K562 (cell line): ENCODE measurements at regions not wholly inside any gene's neighbourhood (a gene's known extent, or its start where the extent isn't known, plus 50 kb on each side); places are given as distances from the start of the nearest gene placed in this dataset.

Source experiments
- ATAC-seq: fragments of 200-7000 bp; cut with Tn5 transposase; 3 replicates; pipeline ENCODE4 v1.9.1; 2020; ENCODE audit warnings: moderate library complexity
- BruUV-seq: library from RNA; stranded (reverse); fragments of 400-500 nt; replicated peaks from 2 replicates; lab custom pipeline; 2021; lab: Mats Ljungman, UMichigan
- CTCF ChIA-PET: fragments of 300-600 bp; formaldehyde crosslinking; extraction: SDS; loops from one replicate; lab custom pipeline; 2021; ENCODE audit warnings: low intra/inter-chr PET ratio; lab: Yijun Ruan, JAX
- POLR2A ChIA-PET: fragments of 300-600, 350-650 bp; sonication (Branson Sonifier 250); formaldehyde crosslinking; extraction: SDS; loops from one replicate; lab custom pipeline; 2021; ENCODE audit warnings: antibody characterized with exemption, inconsistent platforms; lab: Yijun Ruan, JAX
- DNase-seq, 4 experiments: peaks; one replicate each; pipeline versions ENCODE4 v3.0.0 to v3.0.0-alpha.2; 2011 to 2018; ENCODE audit warnings: low spot score in 3 of 4, mixed read lengths in 3 of 4; ENCODE audit errors: extremely low read depth in 1 of 4
- FAIRE-seq: peaks from 2 replicates; lab custom pipeline; 2011; peaks lifted over from hg19 to GRCh38; lab: Jason Lieb, UNC
- H2AFZ ChIP-seq: 2 replicates; pipeline ENCODE4 v1.6.0; 2011; ENCODE audit warnings: low read depth, low read length, control low read depth, inconsistent platforms
- H3K27ac ChIP-seq: fragments of 200-600 bp; 3 replicates; pipeline ENCODE4 v1.8.0; 2011; ENCODE audit warnings: low read depth, mild to moderate bottlenecking, control low read depth, inconsistent platforms, low read length, moderate library complexity, mixed read lengths; ENCODE audit errors: extremely low read depth
- H3K27me3 ChIP-seq, 2 experiments: fragments of 300-600 bp in 1 of 2; 2 replicates in 1 of 2; 3 replicates in 1 of 2; pipeline versions ENCODE4 v1.6.0 to v1.8.0; 2011; ENCODE audit warnings: inconsistent platforms in 2 of 2, low read length in 2 of 2, mild to moderate bottlenecking in 1 of 2, mixed read lengths in 1 of 2, moderate library complexity in 1 of 2; ENCODE audit not compliant: control insufficient read depth in 2 of 2, insufficient read depth in 2 of 2
- H3K36me3 ChIP-seq: fragments of 300-600 bp; 3 replicates; pipeline ENCODE4 v1.8.0; 2011; ENCODE audit warnings: mild to moderate bottlenecking, low read length, inconsistent platforms; ENCODE audit not compliant: control insufficient read depth, insufficient read depth
- H3K4me1 ChIP-seq, 2 experiments: fragments of 200-600 bp in 1 of 2; replicated peaks in 1 of 2; 2 replicates in 1 of 2; 3 replicates in 1 of 2; pipeline versions ENCODE4 v1.5.1 to v1.8.0; 2011; ENCODE audit warnings: inconsistent platforms in 2 of 2, low read length in 2 of 2, mild to moderate bottlenecking in 1 of 2, mixed read lengths in 1 of 2, moderate library complexity in 1 of 2; ENCODE audit not compliant: control insufficient read depth in 2 of 2, insufficient read depth in 2 of 2
- H3K4me2 ChIP-seq: 2 replicates; pipeline ENCODE4 v1.6.1; 2011; ENCODE audit warnings: low read length, control low read depth, inconsistent platforms, mixed read lengths; ENCODE audit not compliant: insufficient read depth
- H3K4me3 ChIP-seq: fragments of 200-600 bp; sonication (generic), shearing (Covaris generic); 2 replicates; pipeline ENCODE4 v1.5.1; 2016; ENCODE audit warnings: control low read depth, inconsistent platforms
- H3K79me2 ChIP-seq: fragments of 200-600 bp; 3 replicates; pipeline ENCODE4 v1.8.0; 2011; ENCODE audit warnings: low read length, inconsistent platforms; ENCODE audit not compliant: control insufficient read depth, insufficient read depth
- H3K9ac ChIP-seq, 2 experiments: 2 replicates each; pipeline versions ENCODE4 v1.6.0 to v1.6.1; 2011; ENCODE audit warnings: low read depth in 2 of 2, low read length in 2 of 2, control low read depth in 1 of 2, inconsistent platforms in 1 of 2, mild to moderate bottlenecking in 1 of 2, mixed read lengths in 1 of 2; ENCODE audit not compliant: insufficient read depth in 1 of 2
- H3K9me1 ChIP-seq: one replicate; pipeline ENCODE4 v1.6.0; 2011; ENCODE audit warnings: inconsistent platforms, mild to moderate bottlenecking, low read length, moderate library complexity; ENCODE audit not compliant: control insufficient read depth, insufficient read depth
- H3K9me3 ChIP-seq: replicated peaks from 2 replicates; pipeline ENCODE4 v1.5.1; 2011; ENCODE audit warnings: low read depth, low read length, inconsistent platforms; ENCODE audit not compliant: control insufficient read depth, insufficient read depth
- H4K20me1 ChIP-seq: replicated peaks from 2 replicates; pipeline ENCODE4 v1.6.1; 2011; ENCODE audit warnings: low read length, inconsistent platforms, mixed read lengths; ENCODE audit not compliant: control insufficient read depth, insufficient read depth
- CEBPG ChIP-seq, 3 experiments: fragments of 200-800 bp in 1 of 3; sonication (Bioruptor generic) in 1 of 3; sonication (generic) in 1 of 3; formaldehyde crosslinking in 1 of 3; IDR thresholded peaks in 2 of 3; conservative IDR thresholded peaks in 1 of 3; 2 replicates each; pipeline versions ENCODE4 v1.6.1 to v1.8.0; 2016 to 2022; ENCODE audit warnings: missing compliant biosample characterization in 2 of 3, missing genetic modification characterization in 2 of 3, mild to moderate bottlenecking in 1 of 3, missing genetic modification reagents in 1 of 3
- LEF1 ChIP-seq: fragments of 450-650 bp; IDR thresholded peaks from 2 replicates; pipeline ENCODE4 v1.6.1; 2016; ENCODE audit warnings: mild to moderate bottlenecking
- whole genome bisulfite sequencing: fragments of 100-300 bp; shearing (Covaris generic); methylation state at CpG from one replicate; pipeline ENCODE4 v1.1.6; 2016; ENCODE audit warnings: low coverage, mixed read lengths; ENCODE audit not compliant: insufficient coverage; ENCODE audit errors: missing lambda C conversion rate; 5-methylcytosine and 5-hydroxymethylcytosine counted together
- in situ Hi-C: fragments of 300-500 bp; cut with MboI; formaldehyde crosslinking; loops from 4 replicates; pipeline ENCODE4 v1.15.0; 2018; ENCODE audit warnings: inconsistent platforms, mixed read lengths
- intact Hi-C: fragments of 100-400 bp; cut with micrococcal nuclease; formaldehyde crosslinking; loops from 2 replicates; pipeline ENCODE4 v1.14.2; 2022
- TF ChIP-seq, protein P1 (sequence below), 2 experiments: fragments of 450-650 bp in 1 of 2; sonication (generic) in 1 of 2; formaldehyde crosslinking in 1 of 2; IDR thresholded peaks in 1 of 2; conservative IDR thresholded peaks in 1 of 2; 2 replicates each; pipeline versions ENCODE4 v1.6.1 to v1.8.1; 2016 to 2023; ENCODE audit warnings: mild to moderate bottlenecking in 2 of 2, moderate library complexity in 2 of 2, inconsistent platforms in 1 of 2, missing genetic modification reagents in 1 of 2

- no peak for FAIRE-seq
- no peak for DNase-seq
- Histone ChIP-seq H3K4me2 (no peak overlapping the region), H3K27me3 (0 out of 5 replicates have a peak, but pooled peaks cover 0 to 13% of the 10 kb centered on the region in 2 experiments), H3K9me3 (peaks cover 4% of the 10 kb centered on the region; the same call in 1 of the 2 replicates), H3K4me1 (no peaks in the 10 kb centered on the region; a peak in 2 of 5 replicates), H3K79me2 (no peaks in the 10 kb centered on the region), H4K20me1 (no peaks in the 10 kb centered on the region), H3K9me1 (no peaks in the 10 kb centered on the region), H2AFZ (no peak overlapping the region), H3K27ac (no peak overlapping the region), H3K4me3 (no peak overlapping the region), H3K9ac (no peak overlapping the region), H3K36me3 (no peaks in the 10 kb centered on the region)
- CTCF ChIA-PET: no interaction called here
- POLR2A ChIA-PET: no interaction called here
- no peak for ATAC-seq
- WGBS: 5% methylated on average over 7 of the region's 8 CpGs
- intact Hi-C loops (no loop called here), in situ Hi-C loops (no loop called here)
- TF ChIP-seq LEF1 (no peak), CEBPG (CRISPR knock-in tag; IDR thresholded peaks at IDR 0.05) (no peak), CEBPG (tag; conservative IDR thresholded peaks at IDR 0.05 in 1 of 2, IDR thresholded peaks at IDR 0.05 in 1 of 2) (peak in 1 of 2 experiments; percentile 50; a peak in 1 of 4 replicates)
- TF ChIP-seq, protein P1, sequence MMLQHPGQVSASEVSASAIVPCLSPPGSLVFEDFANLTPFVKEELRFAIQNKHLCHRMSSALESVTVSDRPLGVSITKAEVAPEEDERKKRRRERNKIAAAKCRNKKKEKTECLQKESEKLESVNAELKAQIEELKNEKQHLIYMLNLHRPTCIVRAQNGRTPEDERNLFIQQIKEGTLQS (IDR thresholded peaks at IDR 0.05): peak; percentile 52; the same call in 1 of the 2 replicates
- TF ChIP-seq, protein P1 (CRISPR knock-in tag; conservative IDR thresholded peaks at IDR 0.05): no peak
- BruUV-seq: no TSS peak
These were observed 84.4 kb upstream of the NANOS1 start for GRCh38 chr10:118944959-118945633.
